HCT116 (cell line): ENCODE measurements at regions not wholly inside any gene's neighbourhood (a gene's known extent, or its start where the extent isn't known, plus 50 kb on each side); places are given as distances from the start of the nearest gene placed in this dataset.

Source experiments
- ATAC-seq: fragments of 200-7000 bp; cut with Tn5 transposase; 2 replicates; pipeline ENCODE4 v1.9.1; 2020; ENCODE audit warnings: mild to moderate bottlenecking, moderate library complexity
- BruUV-seq: library from RNA; stranded (reverse); fragments of 400-500 nt; replicated peaks from 2 replicates; lab custom pipeline; 2021; lab: Mats Ljungman, UMichigan
- CTCF ChIA-PET: fragments of 300-600 bp; sonication (Branson Sonifier 250); formaldehyde crosslinking; loops from one replicate; lab custom pipeline; 2021; ENCODE audit warnings: antibody characterized with exemption; lab: Charles Lee
- POLR2A ChIA-PET: fragments of 300-600, 350-600 bp; sonication (Branson Sonifier 250); formaldehyde crosslinking; loops from one replicate; lab custom pipeline; 2021; ENCODE audit warnings: antibody characterized with exemption; lab: Charles Lee
- RAD21 ChIA-PET, 2 experiments: fragments of 300-600 bp; sonication (Branson Sonifier 250); formaldehyde crosslinking; loops; one replicate each; lab custom pipeline; 2023; ENCODE audit warnings: low total read pairs in 2 of 2; ENCODE audit not compliant: uncharacterized antibody in 2 of 2, unreplicated experiment in 2 of 2, low non-redundant PET in 1 of 2; lab: Charles Lee
- DNase-seq: peaks from one replicate; pipeline ENCODE4 v3.0.0-alpha.2; 2010; ENCODE audit warnings: low read depth, low spot score
- H2AFZ ChIP-seq: fragments of 200-600 bp; shearing (Covaris generic), sonication (generic); 2 replicates; pipeline ENCODE4 v1.6.1; 2017; ENCODE audit warnings: low read depth, mixed run types, mixed read lengths, antibody characterized with exemption, low read length; ENCODE audit not compliant: poor library complexity, severe bottlenecking
- H3K27ac ChIP-seq: 2 replicates; pipeline ENCODE4 v1.5.1; 2012; ENCODE audit warnings: low read depth, low read length
- H3K27me3 ChIP-seq: fragments of 200-600 bp; sonication (generic); 2 replicates; pipeline ENCODE4 v1.6.1; 2016; ENCODE audit warnings: mixed run types, low read length, mixed read lengths; ENCODE audit not compliant: insufficient read depth
- H3K36me3 ChIP-seq, 2 experiments: fragments of 200-500 bp in 1 of 2; fragments of 200-600 bp in 1 of 2; sonication (Bioruptor generic) in 1 of 2; sonication (generic) in 1 of 2; 2 replicates each; pipeline versions ENCODE4 v1.5.1 to v1.6.1; 2014 to 2016; ENCODE audit warnings: low read length in 2 of 2, inconsistent platforms in 1 of 2, mixed read lengths in 1 of 2, mixed run types in 1 of 2; ENCODE audit not compliant: insufficient read depth in 2 of 2, control insufficient read depth in 1 of 2
- H3K4me1 ChIP-seq, 2 experiments: fragments of 200-600 bp in 1 of 2; sonication (generic) in 1 of 2; 2 replicates each; pipeline versions ENCODE4 v1.5.1 to v1.6.1; 2012 to 2017; ENCODE audit warnings: low read length in 2 of 2, inconsistent platforms in 1 of 2, mild to moderate bottlenecking in 1 of 2, mixed read lengths in 1 of 2, mixed run types in 1 of 2, moderate library complexity in 1 of 2; ENCODE audit not compliant: insufficient read depth in 2 of 2, control insufficient read depth in 1 of 2
- H3K4me2 ChIP-seq: fragments of 200-600 bp; sonication (generic); 2 replicates; pipeline ENCODE4 v1.6.1; 2017; ENCODE audit warnings: mixed run types, low read length, mixed read lengths
- H3K4me3 ChIP-seq, 2 experiments: fragments of 200-600 bp in 1 of 2; sonication (generic) in 1 of 2; replicated peaks in 1 of 2; 2 replicates each; pipeline ENCODE4 v1.5.1; 2011 to 2016; ENCODE audit warnings: low read length in 2 of 2, control low read depth in 1 of 2, low read depth in 1 of 2, mild to moderate bottlenecking in 1 of 2, mixed read lengths in 1 of 2, mixed run types in 1 of 2
- H3K79me2 ChIP-seq: fragments of 200-600 bp; sonication (generic); 2 replicates; pipeline ENCODE4 v1.6.1; 2017; ENCODE audit warnings: mild to moderate bottlenecking, mixed run types, low read length, moderate library complexity, mixed read lengths; ENCODE audit not compliant: insufficient read depth
- H3K9ac ChIP-seq: fragments of 200-600 bp; sonication (generic); 2 replicates; pipeline ENCODE4 v1.6.1; 2016; ENCODE audit warnings: low read length, mixed read lengths
- H3K9me2 ChIP-seq: fragments of 200-600 bp; sonication (generic), shearing (Covaris generic); 2 replicates; pipeline ENCODE4 v1.6.1; 2017; ENCODE audit warnings: mixed run types, mild to moderate bottlenecking, moderate library complexity; ENCODE audit not compliant: insufficient read depth
- H3K9me3 ChIP-seq, 2 experiments: fragments of 200-500 bp in 1 of 2; fragments of 200-600 bp in 1 of 2; sonication (Bioruptor generic) in 1 of 2; sonication (generic) in 1 of 2; 2 replicates each; pipeline ENCODE4 v1.6.1; 2014 to 2017; ENCODE audit warnings: low read length in 2 of 2, mixed read lengths in 2 of 2, inconsistent platforms in 1 of 2, low read depth in 1 of 2, mild to moderate bottlenecking in 1 of 2, mixed run types in 1 of 2, moderate library complexity in 1 of 2; ENCODE audit not compliant: control insufficient read depth in 1 of 2, insufficient read depth in 1 of 2
- H4K20me1 ChIP-seq: fragments of 200-600 bp; sonication (generic), shearing (Covaris generic); 2 replicates; pipeline ENCODE4 v1.6.1; 2017; ENCODE audit warnings: mixed run types, mild to moderate bottlenecking, moderate library complexity; ENCODE audit not compliant: insufficient read depth
- CEBPB ChIP-seq: IDR thresholded peaks from 2 replicates; pipeline ENCODE4 v1.6.1; 2012; ENCODE audit warnings: low read depth
- EGR1 ChIP-seq: IDR thresholded peaks from 2 replicates; pipeline ENCODE4 v1.6.1; 2012; ENCODE audit warnings: low read depth
- EZH2 ChIP-seq: fragments of 200-600 bp; sonication (generic); IDR thresholded peaks from 2 replicates; pipeline ENCODE4 v1.6.1; 2017; ENCODE audit warnings: antibody characterized with exemption, mixed run types
- EZH2phosphoT487 ChIP-seq: fragments of 200-600 bp; IDR thresholded peaks from 2 replicates; pipeline ENCODE4 v1.6.1; 2018; ENCODE audit warnings: antibody characterized with exemption, borderline replicate concordance
- JUND ChIP-seq: IDR thresholded peaks from 2 replicates; pipeline ENCODE4 v1.6.1; 2012
- POLR2A ChIP-seq: IDR thresholded peaks from 2 replicates; pipeline ENCODE4 v1.7.0; 2011; ENCODE audit warnings: borderline replicate concordance; ENCODE audit not compliant: insufficient read depth, insufficient read length; ENCODE audit errors: extremely low read depth
- POLR2AphosphoS5 ChIP-seq: IDR thresholded peaks from 2 replicates; pipeline ENCODE4 v1.6.1; 2011; ENCODE audit warnings: mild to moderate bottlenecking, low read depth, low read length, moderate library complexity
- SIN3A ChIP-seq: IDR thresholded peaks from 2 replicates; pipeline ENCODE4 v1.6.1; 2012; ENCODE audit warnings: low read depth
- SP1 ChIP-seq: IDR thresholded peaks from 2 replicates; pipeline ENCODE4 v1.6.1; 2012; ENCODE audit warnings: low read depth
- SRF ChIP-seq: IDR thresholded peaks from 2 replicates; pipeline ENCODE4 v1.6.1; 2012; ENCODE audit warnings: low read depth
- TCF7L2 ChIP-seq: IDR thresholded peaks from 2 replicates; pipeline ENCODE4 v1.7.0; 2011; ENCODE audit warnings: borderline replicate concordance, inconsistent platforms; ENCODE audit not compliant: insufficient read depth, insufficient read length; ENCODE audit errors: extremely low read depth
- YY1 ChIP-seq: IDR thresholded peaks from 2 replicates; pipeline ENCODE4 v1.6.1; 2011; ENCODE audit warnings: low read length, low read depth, moderate library complexity, mild to moderate bottlenecking; ENCODE audit not compliant: insufficient replicate concordance; ENCODE audit errors: extremely low read depth
- ZBTB33 ChIP-seq: IDR thresholded peaks from 2 replicates; pipeline ENCODE4 v1.6.1; 2011; ENCODE audit warnings: mild to moderate bottlenecking, low read length, moderate library complexity; ENCODE audit not compliant: insufficient replicate concordance; ENCODE audit errors: extremely low read depth
- ZFX ChIP-seq: fragments of 450-650 bp; IDR thresholded peaks from 2 replicates; pipeline ENCODE4 v1.6.1; 2017
- intact Hi-C: fragments of 100-400 bp; cut with micrococcal nuclease; formaldehyde crosslinking; loops from 2 replicates; pipeline ENCODE4 v1.10.0; 2022
- TF ChIP-seq, protein P1 (sequence below): IDR thresholded peaks from 2 replicates; pipeline ENCODE4 v1.6.1; 2012
- TF ChIP-seq, protein P2 (sequence below): IDR thresholded peaks from 2 replicates; pipeline ENCODE4 v1.6.1; 2012
- TF ChIP-seq, protein P3 (sequence below), 3 experiments: fragments of 200-600 bp in 1 of 3; sonication (generic) in 1 of 3; IDR thresholded peaks in 2 of 3; conservative IDR thresholded peaks in 1 of 3; 2 replicates each; pipeline ENCODE4 v1.5.1; 2012 to 2017; ENCODE audit warnings: low read depth in 2 of 3, low read length in 2 of 3, antibody characterized with exemption in 1 of 3, borderline replicate concordance in 1 of 3, control low read depth in 1 of 3, mild to moderate bottlenecking in 1 of 3, mixed read lengths in 1 of 3, mixed run types in 1 of 3, moderate library complexity in 1 of 3; ENCODE audit not compliant: insufficient read depth in 1 of 3

- CTCF ChIA-PET: no interaction called here
- TF ChIP-seq EGR1: no peak
- TF ChIP-seq CEBPB: no peak
- no peak for TF ChIP-seq SRF
- no peak for TF ChIP-seq EZH2phosphoT487
- TF ChIP-seq POLR2AphosphoS5: no peak
- TF ChIP-seq, protein P1, sequence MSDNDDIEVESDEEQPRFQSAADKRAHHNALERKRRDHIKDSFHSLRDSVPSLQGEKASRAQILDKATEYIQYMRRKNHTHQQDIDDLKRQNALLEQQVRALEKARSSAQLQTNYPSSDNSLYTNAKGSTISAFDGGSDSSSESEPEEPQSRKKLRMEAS: no peak
Measured at GRCh38 chr21:27251752-27252151, 284.9 kb upstream of the ADAMTS5 start.

GRCh38 chr21:27250366-27250765 is 283.5 kb upstream of the ADAMTS5 start:
- RAD21 ChIA-PET: no interaction called here
- POLR2A ChIA-PET: no interaction called here
- Histone ChIP-seq H3K27ac (no peak overlapping the region), H3K4me1 (no peaks in the 10 kb centered on the region), H3K9ac (no peak overlapping the region), H4K20me1 (no peaks in the 10 kb centered on the region), H3K27me3 (no peaks in the 10 kb centered on the region), H3K9me3 (peaks cover 5 to 12% of the 10 kb centered on the region in 2 experiments; a peak in 2 of 4 replicates), H3K4me3 (no peak overlapping the region), H2AFZ (no peak overlapping the region), H3K4me2 (no peak overlapping the region), H3K9me2 (no peaks in the 10 kb centered on the region), H3K36me3 (no peaks in the 10 kb centered on the region), H3K79me2 (no peaks in the 10 kb centered on the region)
- CTCF ChIA-PET: no interaction called here
- TF ChIP-seq SP1 (no peak), TCF7L2 (no peak), JUND (no peak), ZFX (no peak), YY1 (no peak), SIN3A (no peak), EZH2 (no peak), POLR2A (no peak), ZBTB33 (no peak)
- TF ChIP-seq, protein P2, sequence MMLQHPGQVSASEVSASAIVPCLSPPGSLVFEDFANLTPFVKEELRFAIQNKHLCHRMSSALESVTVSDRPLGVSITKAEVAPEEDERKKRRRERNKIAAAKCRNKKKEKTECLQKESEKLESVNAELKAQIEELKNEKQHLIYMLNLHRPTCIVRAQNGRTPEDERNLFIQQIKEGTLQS: no peak
- TF ChIP-seq, protein P3, sequence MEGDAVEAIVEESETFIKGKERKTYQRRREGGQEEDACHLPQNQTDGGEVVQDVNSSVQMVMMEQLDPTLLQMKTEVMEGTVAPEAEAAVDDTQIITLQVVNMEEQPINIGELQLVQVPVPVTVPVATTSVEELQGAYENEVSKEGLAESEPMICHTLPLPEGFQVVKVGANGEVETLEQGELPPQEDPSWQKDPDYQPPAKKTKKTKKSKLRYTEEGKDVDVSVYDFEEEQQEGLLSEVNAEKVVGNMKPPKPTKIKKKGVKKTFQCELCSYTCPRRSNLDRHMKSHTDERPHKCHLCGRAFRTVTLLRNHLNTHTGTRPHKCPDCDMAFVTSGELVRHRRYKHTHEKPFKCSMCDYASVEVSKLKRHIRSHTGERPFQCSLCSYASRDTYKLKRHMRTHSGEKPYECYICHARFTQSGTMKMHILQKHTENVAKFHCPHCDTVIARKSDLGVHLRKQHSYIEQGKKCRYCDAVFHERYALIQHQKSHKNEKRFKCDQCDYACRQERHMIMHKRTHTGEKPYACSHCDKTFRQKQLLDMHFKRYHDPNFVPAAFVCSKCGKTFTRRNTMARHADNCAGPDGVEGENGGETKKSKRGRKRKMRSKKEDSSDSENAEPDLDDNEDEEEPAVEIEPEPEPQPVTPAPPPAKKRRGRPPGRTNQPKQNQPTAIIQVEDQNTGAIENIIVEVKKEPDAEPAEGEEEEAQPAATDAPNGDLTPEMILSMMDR (IDR thresholded peaks at IDR 0.05 in 2 of 3, conservative IDR thresholded peaks at IDR 0.05 in 1 of 3; ENCODE audit: borderline replicate concordance in 1 of 3, insufficient read depth in 1 of 3, low read depth in 2 of 3, low read length in 2 of 3): no peak
- BruUV-seq: no TSS peak
- ATAC-seq (no peak), DNase-seq (no peak)
- intact Hi-C loops: no loop called here

More at GRCh38 chr21:27251752-27252151, 284.9 kb upstream of the ADAMTS5 start:
- intact Hi-C loops: no loop called here
- Histone ChIP-seq H3K4me2 (no peak overlapping the region), H3K4me1 (no peaks in the 10 kb centered on the region), H3K36me3 (no peaks in the 10 kb centered on the region), H3K79me2 (no peaks in the 10 kb centered on the region), H3K4me3 (no peak overlapping the region), H2AFZ (no peak overlapping the region), H3K27me3 (no peaks in the 10 kb centered on the region), H3K9me3 (peaks cover 5 to 18% of the 10 kb centered on the region in 2 experiments; a peak in 2 of 4 replicates), H3K9me2 (no peaks in the 10 kb centered on the region), H3K27ac (no peak overlapping the region), H4K20me1 (no peaks in the 10 kb centered on the region), H3K9ac (no peak overlapping the region)
- no peak for DNase-seq
- ChIA-PET RAD21 (no interaction called here), POLR2A (no interaction called here)
- BruUV-seq: no TSS peak
- ATAC-seq: no peak
